ENCODE measurements at regions not wholly inside any gene's neighbourhood (a gene's known extent, or its start where the extent isn't known, plus 50 kb on each side); places are given as distances from the start of the nearest gene placed in this dataset.

DNA sequence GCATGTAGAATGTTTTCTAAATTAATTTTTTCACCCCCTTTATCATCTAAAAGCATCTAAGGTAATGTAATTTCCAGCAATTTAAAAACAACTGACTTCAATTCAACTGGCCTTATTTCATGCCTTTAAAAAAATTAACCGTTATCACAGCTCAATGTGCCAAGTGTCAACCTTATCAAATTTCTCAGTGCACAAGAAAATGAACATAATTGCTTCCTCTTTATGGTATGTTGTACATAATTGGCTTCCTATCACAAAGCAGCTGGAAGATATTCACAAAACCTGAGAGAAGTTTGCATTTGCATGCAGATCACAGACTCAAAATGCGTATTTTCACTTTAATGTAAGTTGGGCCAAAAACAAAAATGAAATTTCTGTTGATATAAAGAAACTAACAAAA is 966.4 kb downstream of the GRM8 start:
- TF ChIP-seq, protein P1, sequence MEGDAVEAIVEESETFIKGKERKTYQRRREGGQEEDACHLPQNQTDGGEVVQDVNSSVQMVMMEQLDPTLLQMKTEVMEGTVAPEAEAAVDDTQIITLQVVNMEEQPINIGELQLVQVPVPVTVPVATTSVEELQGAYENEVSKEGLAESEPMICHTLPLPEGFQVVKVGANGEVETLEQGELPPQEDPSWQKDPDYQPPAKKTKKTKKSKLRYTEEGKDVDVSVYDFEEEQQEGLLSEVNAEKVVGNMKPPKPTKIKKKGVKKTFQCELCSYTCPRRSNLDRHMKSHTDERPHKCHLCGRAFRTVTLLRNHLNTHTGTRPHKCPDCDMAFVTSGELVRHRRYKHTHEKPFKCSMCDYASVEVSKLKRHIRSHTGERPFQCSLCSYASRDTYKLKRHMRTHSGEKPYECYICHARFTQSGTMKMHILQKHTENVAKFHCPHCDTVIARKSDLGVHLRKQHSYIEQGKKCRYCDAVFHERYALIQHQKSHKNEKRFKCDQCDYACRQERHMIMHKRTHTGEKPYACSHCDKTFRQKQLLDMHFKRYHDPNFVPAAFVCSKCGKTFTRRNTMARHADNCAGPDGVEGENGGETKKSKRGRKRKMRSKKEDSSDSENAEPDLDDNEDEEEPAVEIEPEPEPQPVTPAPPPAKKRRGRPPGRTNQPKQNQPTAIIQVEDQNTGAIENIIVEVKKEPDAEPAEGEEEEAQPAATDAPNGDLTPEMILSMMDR (conservative IDR thresholded peaks at IDR 0.05), result no peak
- TF ChIP-seq EZH2 (IDR thresholded peaks at IDR 0.05; ENCODE audit: low read depth), result no peak
